PC-3 (cell line): ENCODE measurements at regions not wholly inside any gene's neighbourhood (a gene's known extent, or its start where the extent isn't known, plus 50 kb on each side); places are given as distances from the start of the nearest gene placed in this dataset.

Experiments
- ATAC-seq: fragments of 200-7000 bp; cut with Tn5 transposase; 2 replicates; pipeline ENCODE4 v1.9.1; 2020; ENCODE audit warnings: mild to moderate bottlenecking, moderate library complexity
- BruUV-seq: library from RNA; stranded (reverse); fragments of 400-500 nt; replicated peaks from 2 replicates; lab custom pipeline; 2021; lab: Mats Ljungman, UMichigan
- CTCF ChIA-PET: fragments of 300-600 bp; sonication (Branson Sonifier 250); formaldehyde crosslinking; loops from one replicate; lab custom pipeline; 2022; ENCODE audit warnings: antibody characterized with exemption; lab: Charles Lee
- POLR2A ChIA-PET: fragments of 300-600 bp; sonication (Branson Sonifier 250); formaldehyde crosslinking; loops from one replicate; lab custom pipeline; 2022; ENCODE audit warnings: antibody characterized with exemption; ENCODE audit not compliant: unreplicated experiment; lab: Charles Lee
- DNase-seq: peaks from one replicate; pipeline ENCODE4 v3.0.0-alpha.2; 2015
- H2AFZ ChIP-seq: fragments of 300-600 bp; sonication (generic); 2 replicates; pipeline ENCODE4 v1.6.0; 2016; ENCODE audit warnings: antibody characterized with exemption, low read length
- H3F3A ChIP-seq: fragments of 300-600 bp; sonication (generic); one replicate; pipeline ENCODE4 v1.6.0; 2017; ENCODE audit warnings: antibody characterized with exemption, low read length, control low read depth, mild to moderate bottlenecking; ENCODE audit not compliant: unreplicated experiment
- H3K27ac ChIP-seq: fragments of 300-600 bp; sonication (generic); 2 replicates; pipeline ENCODE4 v1.5.1; 2016; ENCODE audit warnings: mild to moderate bottlenecking, low read length
- H3K27me3 ChIP-seq: fragments of 300-600 bp; sonication (generic); 2 replicates; pipeline ENCODE4 v1.6.1; 2016; ENCODE audit warnings: low read length, mixed read lengths
- H3K36me3 ChIP-seq: fragments of 300-600 bp; sonication (generic); 2 replicates; pipeline ENCODE4 v1.6.1; 2016; ENCODE audit warnings: low read depth, mixed run types, low read length, mixed read lengths
- H3K4me1 ChIP-seq: fragments of 300-600 bp; sonication (generic); 2 replicates; pipeline ENCODE4 v1.5.1; 2016; ENCODE audit warnings: low read length; ENCODE audit not compliant: insufficient read depth
- H3K4me2 ChIP-seq: fragments of 300-600 bp; sonication (generic); 2 replicates; pipeline ENCODE4 v1.6.0; 2016; ENCODE audit warnings: low read length
- H3K4me3 ChIP-seq: fragments of 300-600 bp; sonication (generic); 2 replicates; pipeline ENCODE4 v1.5.1; 2016; ENCODE audit warnings: mild to moderate bottlenecking, low read length, mixed read lengths
- H3K79me2 ChIP-seq: fragments of 300-600 bp; sonication (generic); 2 replicates; pipeline ENCODE4 v1.6.1; 2017; ENCODE audit warnings: low read length, mixed read lengths
- H3K9ac ChIP-seq: fragments of 300-600 bp; sonication (generic); 2 replicates; pipeline ENCODE4 v1.6.0; 2016; ENCODE audit warnings: mild to moderate bottlenecking, low read length
- H3K9me2 ChIP-seq: fragments of 300-600 bp; sonication (generic); replicated peaks from 2 replicates; pipeline ENCODE4 v1.6.1; 2016; ENCODE audit warnings: mixed run types, low read length, mixed read lengths
- H3K9me3 ChIP-seq: fragments of 300-600 bp; sonication (generic); 2 replicates; pipeline ENCODE4 v1.6.1; 2016; ENCODE audit warnings: low read length, mixed read lengths
- H4K20me1 ChIP-seq: fragments of 300-600 bp; sonication (generic); 2 replicates; pipeline ENCODE4 v1.6.1; 2016; ENCODE audit warnings: low read length, mixed read lengths
- CTCF ChIP-seq: fragments of 300-600 bp; sonication (generic); conservative IDR thresholded peaks from 2 replicates; pipeline ENCODE4 v1.5.1; 2017; ENCODE audit warnings: antibody characterized with exemption, low read depth, mild to moderate bottlenecking, low read length
- EZH2 ChIP-seq: fragments of 300-600 bp; sonication (generic); IDR thresholded peaks from one replicate; pipeline ENCODE4 v1.6.1; 2017; ENCODE audit warnings: antibody characterized with exemption, mild to moderate bottlenecking, low read length; ENCODE audit not compliant: unreplicated experiment
- EZH2phosphoT487 ChIP-seq: fragments of 300-600 bp; sonication (generic); IDR thresholded peaks from 2 replicates; pipeline ENCODE4 v1.6.1; 2018; ENCODE audit warnings: mild to moderate bottlenecking, antibody characterized with exemption, low read length, borderline replicate concordance
- intact Hi-C: fragments of 100-400 bp; cut with micrococcal nuclease; formaldehyde crosslinking; loops from 2 replicates; pipeline ENCODE4 v1.9.0; 2023

GRCh38 chr6:1247894-1248293, 64.0 kb upstream of the FOXQ1 start:
- intact Hi-C loops = no loop called here

GRCh38 chr6:1247056-1247455, 64.8 kb upstream of the FOXQ1 start:
- ChIA-PET CTCF (no interaction called here), POLR2A (no interaction called here)
- no peak overlapping the region for H3K4me2 ChIP-seq
- no peaks in the 10 kb centered on the region for H4K20me1 ChIP-seq
- no TSS peak for BruUV-seq
- intact Hi-C loops = no loop called here
- H3K9me3 ChIP-seq = no peaks in the 10 kb centered on the region
- no peaks in the 10 kb centered on the region for H3K36me3 ChIP-seq
- H3K9me2 ChIP-seq = no peaks in the 10 kb centered on the region
- H3K9ac ChIP-seq = no peak overlapping the region
- TF ChIP-seq EZH2 = no peak
- no peak for TF ChIP-seq CTCF
- TF ChIP-seq EZH2phosphoT487 = no peak
- H3K27me3 ChIP-seq = peaks cover 82% of the 10 kb centered on the region
- ATAC-seq = no peak
- peaks cover 15% of the 10 kb centered on the region for H3K4me1 ChIP-seq
- DNase-seq = peak; percentile 15
- no peak overlapping the region for H3K4me3 ChIP-seq
- H3K27ac ChIP-seq = no peak overlapping the region
- H2AFZ ChIP-seq = no peak overlapping the region
- no peaks in the 10 kb centered on the region for H3F3A ChIP-seq
- no peaks in the 10 kb centered on the region for H3K79me2 ChIP-seq

More at GRCh38 chr6:1247894-1248293, 64.0 kb upstream of the FOXQ1 start:
- POLR2A ChIA-PET = no interaction called here
- peaks cover 73% of the 10 kb centered on the region for H3K27me3 ChIP-seq
- peaks cover 15% of the 10 kb centered on the region for H3K4me1 ChIP-seq
- H3K9me3 ChIP-seq = no peaks in the 10 kb centered on the region
- no TSS peak for BruUV-seq
- no peak overlapping the region for H3K4me2 ChIP-seq
- H3K36me3 ChIP-seq = no peaks in the 10 kb centered on the region
- no peak overlapping the region for H3K4me3 ChIP-seq
- H3K9ac ChIP-seq = no peak overlapping the region
- ATAC-seq (no peak), DNase-seq (no peak)
- no peaks in the 10 kb centered on the region for H3F3A ChIP-seq
- TF ChIP-seq EZH2 (no peak), CTCF (no peak), EZH2phosphoT487 (no peak)
- no peak overlapping the region for H2AFZ ChIP-seq
- no peaks in the 10 kb centered on the region for H3K79me2 ChIP-seq
- H3K9me2 ChIP-seq = no peaks in the 10 kb centered on the region
- CTCF ChIA-PET = no interaction called here
- H4K20me1 ChIP-seq = no peaks in the 10 kb centered on the region
- no peak overlapping the region for H3K27ac ChIP-seq

- DNase-seq (no peak), ATAC-seq (no peak)
- Histone ChIP-seq H3K27me3 (peaks cover 84% of the 10 kb centered on the region), H4K20me1 (no peaks in the 10 kb centered on the region), H3F3A (no peaks in the 10 kb centered on the region), H3K27ac (no peak overlapping the region), H3K9me2 (no peaks in the 10 kb centered on the region), H2AFZ (no peak overlapping the region), H3K4me1 (no peaks in the 10 kb centered on the region), H3K79me2 (no peaks in the 10 kb centered on the region), H3K4me3 (no peak overlapping the region), H3K4me2 (no peak overlapping the region), H3K9me3 (no peaks in the 10 kb centered on the region), H3K9ac (no peak overlapping the region), H3K36me3 (no peaks in the 10 kb centered on the region)
- ChIA-PET POLR2A (no interaction called here), CTCF (no interaction called here)
- TF ChIP-seq CTCF = no peak
- no peak for TF ChIP-seq EZH2
- TF ChIP-seq EZH2phosphoT487 = no peak
- no TSS peak for BruUV-seq
- intact Hi-C loops = no loop called here
Observed at GRCh38 chr6:1244941-1245340, 67.0 kb upstream of the FOXQ1 start.
